Pancreas (tissue), 10 donors: ENCODE measurements at regions not wholly inside any gene's neighbourhood (a gene's known extent, or its start where the extent isn't known, plus 50 kb on each side); places are given as distances from the start of the nearest gene placed in this dataset.

Experiments
- ATAC-seq, 4 donors: fragments of 200-7000 bp; cut with Tn5 transposase; one replicate each; pipeline versions ENCODE4 v1.8.0 to v1.9.1; 2020; ENCODE audit warnings: mild to moderate bottlenecking in 4 of 4, moderate library complexity in 4 of 4
- DNase-seq, 6 donors: peaks; one replicate each; pipeline ENCODE4 v3.0.0-alpha.2; 2020
- FAIRE-seq: peaks from 2 replicates; lab custom pipeline; 2012; peaks lifted over from hg19 to GRCh38; lab: Jason Lieb, UNC
- H3K27ac ChIP-seq, 4 donors: fragments of 200-600 bp; sonication (generic); 1 replicate in 3 of 4; 2 replicates in 1 of 4; pipeline versions ENCODE4 v1.5.0 to v1.8.0; 2020
- H3K27me3 ChIP-seq, 4 donors: fragments of 200-600 bp; one replicate each; pipeline ENCODE4 v1.8.0; 2021
- H3K36me3 ChIP-seq, 3 donors: fragments of 200-600 bp; sonication (generic) in 1 of 3; one replicate each; pipeline versions ENCODE4 v1.5.0 to v1.8.0; 2020 to 2021
- H3K4me1 ChIP-seq, 3 donors: fragments of 200-600 bp; one replicate each; pipeline ENCODE4 v1.8.0; 2021
- H3K4me3 ChIP-seq, 4 donors: fragments of 200-600 bp; sonication (generic) in 2 of 4; one replicate each; pipeline versions ENCODE4 v1.5.0 to v1.8.0; 2020 to 2021
- H3K9me3 ChIP-seq, 4 donors: fragments of 200-600 bp; one replicate each; pipeline ENCODE4 v1.8.0; 2021
- WGBS, 2 donors: extraction: QIAGEN DNeasy Blood & Tissue Kit; methylation state at CpG; one replicate each; pipeline ENCODE4 v1.1.7; 2013; 5-methylcytosine and 5-hydroxymethylcytosine counted together
- intact Hi-C, 3 donors: fragments of 100-400 bp; cut with DNase I; formaldehyde crosslinking; loops; one replicate each; pipeline versions ENCODE4 v1.11.1 to v1.14.2; 2022
- TF ChIP-seq, protein P1 (sequence below), 4 donors: fragments of 200-600 bp; sonication (generic) in 3 of 4; IDR thresholded peaks; one replicate each; pipeline versions ENCODE4 v1.5.0 to v1.8.0; 2021; ENCODE audit warnings: antibody characterized with exemption in 4 of 4
- donor health status: healthy with polysubstance abuse.
- donor health status: DM: no; HTN: no; CAD: no; lungs with moderate emphysema.
- donor health status: DM: no; HTN: no; CAD: no.
- donor health status: control.
- donor health status: control.
- donor health status: Bipolar disorder and iron deficiency.
- donor health status: DM: yes; HTN: yes; CAD: no.
- donor health status: DM: no; HTN: no; CAD: no.
- donor health status: DM: no; HTN: no; CAD: no.
- donor health status: DM: yes; HTN: yes; CAD: no.

GRCh38 chr5:117271656-117272055 lies 697.0 kb upstream of the SEMA6A start:
- WGBS, 2 donors, result 70 to 74% methylated on average over 2 of the region's 2 CpGs
- Histone ChIP-seq H3K27ac (no peak overlapping the region), H3K27me3 (no peaks in the 10 kb centered on the region), H3K4me3 (no peak overlapping the region), H3K36me3 (no peaks in the 10 kb centered on the region), H3K9me3 (peaks cover 0 to 2% (median 0%) of the 10 kb centered on the region in 4 donors), H3K4me1 (no peaks in the 10 kb centered on the region)
- ATAC-seq (no peak), DNase-seq (no peak), FAIRE-seq (no peak)
- intact Hi-C loops, result no loop called here
- TF ChIP-seq, protein P1, sequence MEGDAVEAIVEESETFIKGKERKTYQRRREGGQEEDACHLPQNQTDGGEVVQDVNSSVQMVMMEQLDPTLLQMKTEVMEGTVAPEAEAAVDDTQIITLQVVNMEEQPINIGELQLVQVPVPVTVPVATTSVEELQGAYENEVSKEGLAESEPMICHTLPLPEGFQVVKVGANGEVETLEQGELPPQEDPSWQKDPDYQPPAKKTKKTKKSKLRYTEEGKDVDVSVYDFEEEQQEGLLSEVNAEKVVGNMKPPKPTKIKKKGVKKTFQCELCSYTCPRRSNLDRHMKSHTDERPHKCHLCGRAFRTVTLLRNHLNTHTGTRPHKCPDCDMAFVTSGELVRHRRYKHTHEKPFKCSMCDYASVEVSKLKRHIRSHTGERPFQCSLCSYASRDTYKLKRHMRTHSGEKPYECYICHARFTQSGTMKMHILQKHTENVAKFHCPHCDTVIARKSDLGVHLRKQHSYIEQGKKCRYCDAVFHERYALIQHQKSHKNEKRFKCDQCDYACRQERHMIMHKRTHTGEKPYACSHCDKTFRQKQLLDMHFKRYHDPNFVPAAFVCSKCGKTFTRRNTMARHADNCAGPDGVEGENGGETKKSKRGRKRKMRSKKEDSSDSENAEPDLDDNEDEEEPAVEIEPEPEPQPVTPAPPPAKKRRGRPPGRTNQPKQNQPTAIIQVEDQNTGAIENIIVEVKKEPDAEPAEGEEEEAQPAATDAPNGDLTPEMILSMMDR (IDR thresholded peaks at IDR 0.05), result no peak

GRCh38 chr5:117266280-117266679 lies 691.7 kb upstream of the SEMA6A start:
- H3K4me1 ChIP-seq, result no peaks in the 10 kb centered on the region
- no peak overlapping the region for H3K4me3 ChIP-seq
- ATAC-seq (no peak), DNase-seq (no peak), FAIRE-seq (no peak)
- TF ChIP-seq, protein P1 (IDR thresholded peaks at IDR 0.05), result no peak
- intact Hi-C loops, result no loop called here
- H3K9me3 ChIP-seq, result no peaks in the 10 kb centered on the region
- no peak overlapping the region for H3K27ac ChIP-seq
- H3K27me3 ChIP-seq, result no peaks in the 10 kb centered on the region
- H3K36me3 ChIP-seq, result no peaks in the 10 kb centered on the region

GRCh38 chr5:117263231-117263630 lies 688.6 kb upstream of the SEMA6A start:
- no peak for FAIRE-seq

GRCh38 chr5:117262572-117263131 lies 688.0 kb upstream of the SEMA6A start:
- ATAC-seq, result no peak
- no peaks in the 10 kb centered on the region for H3K4me1 ChIP-seq
- no peaks in the 10 kb centered on the region for H3K36me3 ChIP-seq
- H3K9me3 ChIP-seq, result no peaks in the 10 kb centered on the region
- no peak for DNase-seq
- intact Hi-C loops, result no loop called here
- FAIRE-seq, result no peak
- TF ChIP-seq, protein P1 (IDR thresholded peaks at IDR 0.05), result no peak
- H3K27me3 ChIP-seq, result no peaks in the 10 kb centered on the region
- no peak overlapping the region for H3K27ac ChIP-seq
- 28 to 42% methylated on average over 4 of the region's 4 CpGs for WGBS, 2 donors
- no peak overlapping the region for H3K4me3 ChIP-seq

More at GRCh38 chr5:117263231-117263630, 688.6 kb upstream of the SEMA6A start:
- H3K9me3 ChIP-seq, result no peaks in the 10 kb centered on the region
- H3K36me3 ChIP-seq, result no peaks in the 10 kb centered on the region
- no peak overlapping the region for H3K4me3 ChIP-seq
- intact Hi-C loops, result no loop called here
- 42 to 57% methylated on average over 1 of the region's 1 CpG for WGBS, 2 donors
- H3K27me3 ChIP-seq, result no peaks in the 10 kb centered on the region
- ATAC-seq (no peak), DNase-seq (no peak)
- H3K27ac ChIP-seq, result no peak overlapping the region
- TF ChIP-seq, protein P1 (IDR thresholded peaks at IDR 0.05), result no peak
- H3K4me1 ChIP-seq, result no peaks in the 10 kb centered on the region

- no peak for FAIRE-seq
- DNase-seq, result no peak
- H3K36me3 ChIP-seq, result no peaks in the 10 kb centered on the region
- 66 to 80% methylated on average over 7 of the region's 7 CpGs for WGBS, 2 donors
- H3K27me3 ChIP-seq, result no peaks in the 10 kb centered on the region
- H3K9me3 ChIP-seq, result no peaks in the 10 kb centered on the region
- H3K4me1 ChIP-seq, result no peaks in the 10 kb centered on the region
- intact Hi-C loops, result no loop called here
- ATAC-seq, result no peak
- no peak overlapping the region for H3K4me3 ChIP-seq
- no peak overlapping the region for H3K27ac ChIP-seq
- TF ChIP-seq, protein P1 (IDR thresholded peaks at IDR 0.05), result no peak
These were observed 687.4 kb upstream of the SEMA6A start for GRCh38 chr5:117261948-117262571.
